Uterus (tissue), 2 donors: ENCODE measurements at regions not wholly inside any gene's neighbourhood (a gene's known extent, or its start where the extent isn't known, plus 50 kb on each side); places are given as distances from the start of the nearest gene placed in this dataset.

Source experiments
- CTCF ChIP-seq, 4 experiments: fragments of 200-600 bp in 2 of 4; fragments of 450-650 bp in 2 of 4; sonication (generic) in 2 of 4; IDR thresholded peaks; one replicate each; pipeline ENCODE4 v1.5.1; 2016 to 2019; ENCODE audit warnings: antibody characterized with exemption in 4 of 4, mild to moderate bottlenecking in 2 of 4, moderate library complexity in 1 of 4
- POLR2A ChIP-seq, 2 donors: fragments of 450-650 bp; IDR thresholded peaks; one replicate each; pipeline ENCODE4 v1.6.1; 2016; ENCODE audit warnings: antibody characterized with exemption in 2 of 2, mild to moderate bottlenecking in 1 of 2, moderate library complexity in 1 of 2

DNA sequence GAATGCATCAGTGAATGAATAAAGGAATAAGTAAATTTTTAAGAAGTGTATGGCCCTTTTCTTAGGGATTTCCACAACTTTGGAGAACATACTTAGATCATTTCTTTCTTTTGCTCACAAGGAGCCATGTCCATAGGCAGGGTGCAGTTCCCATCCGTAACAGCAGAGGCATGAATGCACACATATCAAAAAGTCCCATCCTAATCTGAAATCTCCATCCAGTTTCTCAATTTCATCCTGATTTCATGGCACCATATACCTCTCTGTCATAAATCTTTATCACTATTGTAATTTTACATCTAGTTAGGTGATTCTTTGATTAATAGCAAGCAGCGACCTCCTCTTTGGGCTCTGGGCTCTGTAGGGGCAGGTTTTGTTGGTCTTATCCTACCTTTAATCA, 359.2 kb downstream of the RRAGC start:
- no peak for TF ChIP-seq CTCF (IDR thresholded peaks at IDR 0.05)
- TF ChIP-seq POLR2A (IDR thresholded peaks at IDR 0.05) = no peak
